ENCODE measurements at regions not wholly inside any gene's neighbourhood (a gene's known extent, or its start where the extent isn't known, plus 50 kb on each side); places are given as distances from the start of the nearest gene placed in this dataset.

DNA sequence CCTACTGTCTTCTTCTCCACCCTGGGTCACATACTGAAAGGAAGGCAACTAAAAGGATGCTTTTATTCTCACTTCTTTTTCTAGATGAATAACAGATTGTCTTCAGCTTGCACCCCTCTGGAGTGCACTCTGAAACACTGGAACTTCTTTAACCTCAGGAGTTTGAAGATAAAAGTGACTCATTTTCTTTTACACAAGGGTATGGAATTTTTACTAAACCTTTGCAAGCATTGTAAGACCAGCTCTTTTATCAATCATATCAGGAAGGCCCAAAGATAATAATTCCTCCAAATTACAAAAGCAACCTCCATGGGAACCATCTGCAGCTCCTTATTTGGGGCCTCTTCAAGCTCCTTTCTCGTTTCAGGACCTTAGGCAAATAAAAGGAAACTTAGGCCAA is 193.5 kb upstream of the KIF2B start:
- no peak for DNase-seq (ENCODE audit: low spot score)
- Histone ChIP-seq H3K23ac (ENCODE audit: low read depth, low read length, poor library complexity) (no peak overlapping the region), H3K9ac (ENCODE audit: low read depth, low read length, poor library complexity) (no peak overlapping the region), H2AK5ac (ENCODE audit: low read depth, low read length) (no peak overlapping the region), H4K91ac (ENCODE audit: low read depth, low read length, poor library complexity) (no peak overlapping the region), H3K4me2 (ENCODE audit: insufficient read depth, low read length, poor library complexity, severe bottlenecking) (no peak overlapping the region), H3K4ac (ENCODE audit: low read length) (no peak overlapping the region), H2BK15ac (ENCODE audit: low read length) (no peak overlapping the region), H4K8ac (ENCODE audit: low read depth, low read length) (no peak overlapping the region), H3K79me1 (ENCODE audit: low read depth, low read length) (no peaks in the 10 kb centered on the region), H3K36me3 (replicated peaks in 1 of 2; ENCODE audit: control insufficient read depth in 2 of 2, insufficient read depth in 2 of 2, low read length in 2 of 2) (no peaks in the 10 kb centered on the region), H3K18ac (ENCODE audit: low read length) (no peak overlapping the region), H3K9me3 (replicated peaks in 1 of 2; ENCODE audit: control insufficient read depth in 2 of 2, insufficient read depth in 1 of 2, low read depth in 1 of 2, low read length in 2 of 2) (no peaks in the 10 kb centered on the region), H3K4me1 (ENCODE audit: control insufficient read depth in 2 of 2, insufficient read depth in 1 of 2, low read depth in 1 of 2, low read length in 2 of 2) (peaks cover 0 to 11% of the 10 kb centered on the region in 2 donors), H2BK5ac (ENCODE audit: low read length) (no peak overlapping the region), H2BK120ac (ENCODE audit: low read depth, low read length) (no peak overlapping the region), H2AFZ (ENCODE audit: low read length) (no peak overlapping the region), H3K4me3 (ENCODE audit: low read length in 2 of 2) (no peak overlapping the region), H3K14ac (ENCODE audit: low read length) (no peak overlapping the region), H3K27me3 (ENCODE audit: control insufficient read depth in 3 of 3, insufficient read depth in 3 of 3, low read depth in 1 of 3, low read length in 3 of 3) (no peaks in the 10 kb centered on the region), H3K27ac (replicated peaks; ENCODE audit: low read length) (no peak overlapping the region), H2BK12ac (ENCODE audit: low read length) (no peak overlapping the region)
- no CpG with 5 or more reads among the region's 1 CpG for WGBS, 2 donors (ENCODE audit: extremely low coverage in 2 of 2, insufficient read length in 2 of 2, insufficient replicate concordance in 1 of 2)

DNA sequence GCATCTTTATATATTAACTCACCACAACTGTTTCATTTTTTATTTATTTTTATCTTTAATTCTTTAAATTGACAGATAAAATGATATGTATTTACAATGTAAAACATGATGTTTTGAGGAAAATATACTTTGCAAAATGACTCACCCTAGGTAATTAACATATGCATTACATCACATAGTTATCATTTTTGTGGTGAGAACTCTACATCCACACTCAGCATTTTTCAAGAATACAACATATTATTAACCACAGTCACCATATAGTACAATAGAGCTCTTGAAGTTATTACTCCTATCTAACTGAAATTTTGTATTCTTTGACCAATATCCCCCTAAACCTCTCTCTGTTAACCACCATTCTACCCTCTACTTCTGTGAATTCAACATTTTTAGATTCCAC is 194.7 kb upstream of the KIF2B start:
- H3K4me1 ChIP-seq (ENCODE audit: control insufficient read depth in 2 of 2, insufficient read depth in 1 of 2, low read depth in 1 of 2, low read length in 2 of 2) = peaks cover 0 to 11% of the 10 kb centered on the region in 2 donors
- no peaks in the 10 kb centered on the region for H3K9me3 ChIP-seq (replicated peaks in 1 of 2; ENCODE audit: control insufficient read depth in 2 of 2, insufficient read depth in 1 of 2, low read depth in 1 of 2, low read length in 2 of 2)
- H3K27ac ChIP-seq (replicated peaks; ENCODE audit: low read length) = no peak overlapping the region
- no peaks in the 10 kb centered on the region for H3K27me3 ChIP-seq (ENCODE audit: control insufficient read depth in 3 of 3, insufficient read depth in 3 of 3, low read depth in 1 of 3, low read length in 3 of 3)
- H2BK15ac ChIP-seq (ENCODE audit: low read length) = no peak overlapping the region
- no peak overlapping the region for H3K9ac ChIP-seq (ENCODE audit: low read depth, low read length, poor library complexity)
- no peak overlapping the region for H3K4ac ChIP-seq (ENCODE audit: low read length)
- no peaks in the 10 kb centered on the region for H3K36me3 ChIP-seq (replicated peaks in 1 of 2; ENCODE audit: control insufficient read depth in 2 of 2, insufficient read depth in 2 of 2, low read length in 2 of 2)
- H3K79me1 ChIP-seq (ENCODE audit: low read depth, low read length) = no peaks in the 10 kb centered on the region
- H3K23ac ChIP-seq (ENCODE audit: low read depth, low read length, poor library complexity) = no peak overlapping the region
- no peak overlapping the region for H2AFZ ChIP-seq (ENCODE audit: low read length)
- H2BK12ac ChIP-seq (ENCODE audit: low read length) = no peak overlapping the region
- H2AK5ac ChIP-seq (ENCODE audit: low read depth, low read length) = no peak overlapping the region
- no peak overlapping the region for H4K8ac ChIP-seq (ENCODE audit: low read depth, low read length)
- H3K18ac ChIP-seq (ENCODE audit: low read length) = no peak overlapping the region
- H4K91ac ChIP-seq (ENCODE audit: low read depth, low read length, poor library complexity) = no peak overlapping the region
- no peak overlapping the region for H3K4me2 ChIP-seq (ENCODE audit: insufficient read depth, low read length, poor library complexity, severe bottlenecking)
- no peak overlapping the region for H2BK120ac ChIP-seq (ENCODE audit: low read depth, low read length)
- H3K14ac ChIP-seq (ENCODE audit: low read length) = no peak overlapping the region
- no peak overlapping the region for H3K4me3 ChIP-seq (ENCODE audit: low read length in 2 of 2)
- DNase-seq (ENCODE audit: low spot score) = no peak
- no peak overlapping the region for H2BK5ac ChIP-seq (ENCODE audit: low read length)

DNA sequence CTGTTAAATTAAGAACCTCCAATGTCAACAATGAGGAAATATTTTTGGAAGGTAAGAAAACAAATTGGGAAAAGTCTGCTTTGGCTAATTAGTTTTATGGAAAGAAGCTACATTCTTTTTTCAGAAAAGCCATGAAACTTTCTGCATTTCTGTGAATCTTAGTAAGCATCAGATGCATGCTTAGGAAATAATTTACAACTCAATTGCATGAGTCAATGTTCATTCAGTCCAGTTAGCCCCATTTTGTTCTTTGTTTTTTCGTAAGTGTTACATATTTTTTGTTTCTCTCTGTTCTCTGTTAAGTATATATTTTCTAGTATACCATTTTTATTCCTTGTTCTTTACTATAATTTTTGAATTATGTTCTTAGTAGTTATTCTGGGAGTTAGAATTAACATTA is 195.2 kb upstream of the KIF2B start:
- no peak overlapping the region for H3K27ac ChIP-seq (replicated peaks; ENCODE audit: low read length)
- H4K91ac ChIP-seq (ENCODE audit: low read depth, low read length, poor library complexity) = no peak overlapping the region
- no peak overlapping the region for H2BK15ac ChIP-seq (ENCODE audit: low read length)
- no peak overlapping the region for H3K9ac ChIP-seq (ENCODE audit: low read depth, low read length, poor library complexity)
- DNase-seq (ENCODE audit: low spot score) = no peak
- H2AK5ac ChIP-seq (ENCODE audit: low read depth, low read length) = no peak overlapping the region
- no peak overlapping the region for H2BK120ac ChIP-seq (ENCODE audit: low read depth, low read length)
- H3K4ac ChIP-seq (ENCODE audit: low read length) = no peak overlapping the region
- H3K23ac ChIP-seq (ENCODE audit: low read depth, low read length, poor library complexity) = no peak overlapping the region
- no peak overlapping the region for H2BK5ac ChIP-seq (ENCODE audit: low read length)
- H3K4me2 ChIP-seq (ENCODE audit: insufficient read depth, low read length, poor library complexity, severe bottlenecking) = no peak overlapping the region
- H3K18ac ChIP-seq (ENCODE audit: low read length) = no peak overlapping the region
- H3K4me3 ChIP-seq (ENCODE audit: low read length in 2 of 2) = no peak overlapping the region
- WGBS, 2 donors (ENCODE audit: extremely low coverage in 2 of 2, insufficient read length in 2 of 2, insufficient replicate concordance in 1 of 2) = no CpG with 5 or more reads among the region's 1 CpG
- H3K14ac ChIP-seq (ENCODE audit: low read length) = no peak overlapping the region
- H2BK12ac ChIP-seq (ENCODE audit: low read length) = no peak overlapping the region
- no peak overlapping the region for H4K8ac ChIP-seq (ENCODE audit: low read depth, low read length)
- H3K9me3 ChIP-seq (replicated peaks in 1 of 2; ENCODE audit: control insufficient read depth in 2 of 2, insufficient read depth in 1 of 2, low read depth in 1 of 2, low read length in 2 of 2) = no peaks in the 10 kb centered on the region
- no peaks in the 10 kb centered on the region for H3K36me3 ChIP-seq (replicated peaks in 1 of 2; ENCODE audit: control insufficient read depth in 2 of 2, insufficient read depth in 2 of 2, low read length in 2 of 2)
- H3K27me3 ChIP-seq (ENCODE audit: control insufficient read depth in 3 of 3, insufficient read depth in 3 of 3, low read depth in 1 of 3, low read length in 3 of 3) = no peaks in the 10 kb centered on the region
- H2AFZ ChIP-seq (ENCODE audit: low read length) = no peak overlapping the region
- peaks cover 0 to 11% of the 10 kb centered on the region in 2 donors for H3K4me1 ChIP-seq (ENCODE audit: control insufficient read depth in 2 of 2, insufficient read depth in 1 of 2, low read depth in 1 of 2, low read length in 2 of 2)
- no peaks in the 10 kb centered on the region for H3K79me1 ChIP-seq (ENCODE audit: low read depth, low read length)

GRCh38 chr17:53626286-53626685 is 196.4 kb upstream of the KIF2B start:
- H2AFZ ChIP-seq (ENCODE audit: low read length) = no peak overlapping the region
- H3K4me1 ChIP-seq (ENCODE audit: control insufficient read depth in 2 of 2, insufficient read depth in 1 of 2, low read depth in 1 of 2, low read length in 2 of 2) = peaks cover 0 to 11% of the 10 kb centered on the region in 2 donors
- no peak overlapping the region for H4K8ac ChIP-seq (ENCODE audit: low read depth, low read length)
- H2BK15ac ChIP-seq (ENCODE audit: low read length) = no peak overlapping the region
- WGBS, 2 donors (ENCODE audit: extremely low coverage in 2 of 2, insufficient read length in 2 of 2, insufficient replicate concordance in 1 of 2) = no CpG with 5 or more reads among the region's 1 CpG
- no peak overlapping the region for H3K4ac ChIP-seq (ENCODE audit: low read length)
- H3K4me2 ChIP-seq (ENCODE audit: insufficient read depth, low read length, poor library complexity, severe bottlenecking) = no peak overlapping the region
- no peak overlapping the region for H3K23ac ChIP-seq (ENCODE audit: low read depth, low read length, poor library complexity)
- no peak overlapping the region for H3K9ac ChIP-seq (ENCODE audit: low read depth, low read length, poor library complexity)
- no peaks in the 10 kb centered on the region for H3K27me3 ChIP-seq (ENCODE audit: control insufficient read depth in 3 of 3, insufficient read depth in 3 of 3, low read depth in 1 of 3, low read length in 3 of 3)
- no peak overlapping the region for H3K14ac ChIP-seq (ENCODE audit: low read length)
- H3K4me3 ChIP-seq (ENCODE audit: low read length in 2 of 2) = no peak overlapping the region
- H2AK5ac ChIP-seq (ENCODE audit: low read depth, low read length) = no peak overlapping the region
- H3K27ac ChIP-seq (replicated peaks; ENCODE audit: low read length) = no peak overlapping the region
- no peak overlapping the region for H2BK12ac ChIP-seq (ENCODE audit: low read length)
- DNase-seq (ENCODE audit: low spot score) = no peak
- H3K36me3 ChIP-seq (replicated peaks in 1 of 2; ENCODE audit: control insufficient read depth in 2 of 2, insufficient read depth in 2 of 2, low read length in 2 of 2) = no peaks in the 10 kb centered on the region
- no peak overlapping the region for H3K18ac ChIP-seq (ENCODE audit: low read length)
- no peak overlapping the region for H2BK5ac ChIP-seq (ENCODE audit: low read length)
- no peak overlapping the region for H4K91ac ChIP-seq (ENCODE audit: low read depth, low read length, poor library complexity)
- H3K79me1 ChIP-seq (ENCODE audit: low read depth, low read length) = no peaks in the 10 kb centered on the region
- H3K9me3 ChIP-seq (replicated peaks in 1 of 2; ENCODE audit: control insufficient read depth in 2 of 2, insufficient read depth in 1 of 2, low read depth in 1 of 2, low read length in 2 of 2) = no peaks in the 10 kb centered on the region
- H2BK120ac ChIP-seq (ENCODE audit: low read depth, low read length) = no peak overlapping the region
